Esophagus squamous epithelium (tissue), 4 donors: ENCODE measurements at regions not wholly inside any gene's neighbourhood (a gene's known extent, or its start where the extent isn't known, plus 50 kb on each side); places are given as distances from the start of the nearest gene placed in this dataset.

ENCODE experiments used
- POLR2A ChIP-seq, 4 donors: fragments of 450-650 bp; IDR thresholded peaks; one replicate each; pipeline ENCODE4 v1.6.1; 2017; ENCODE audit warnings: antibody characterized with exemption in 4 of 4, mild to moderate bottlenecking in 4 of 4, moderate library complexity in 3 of 4
- TF ChIP-seq, protein P1 (sequence below), 6 experiments: fragments of 450-650 bp in 4 of 6; fragments of 200-600 bp in 2 of 6; sonication (generic) in 2 of 6; IDR thresholded peaks; one replicate each; pipeline ENCODE4 v1.5.1; 2016 to 2019; ENCODE audit warnings: antibody characterized with exemption in 6 of 6, mild to moderate bottlenecking in 4 of 6, moderate library complexity in 4 of 6

DNA sequence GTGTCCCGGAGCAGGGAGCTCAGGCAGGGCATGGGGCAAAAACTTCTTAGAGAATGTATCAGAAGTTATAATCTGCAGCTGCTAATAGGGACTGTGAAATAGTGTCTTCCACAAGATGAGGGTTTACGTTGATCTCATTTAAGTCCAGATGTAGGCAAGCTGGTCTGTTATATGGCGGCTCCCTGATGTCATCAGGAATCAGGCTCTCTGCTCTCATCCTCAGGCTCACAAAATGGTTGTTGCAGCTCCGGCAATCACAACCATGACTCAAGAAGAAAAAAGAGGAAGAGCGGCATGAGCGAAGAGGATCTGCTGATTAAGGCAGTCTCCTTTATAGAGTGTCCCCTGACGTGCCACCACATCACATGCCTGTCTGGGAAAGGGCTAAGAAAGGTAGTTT is 191.3 kb downstream of the KLF5 start:
- TF ChIP-seq, protein P1, sequence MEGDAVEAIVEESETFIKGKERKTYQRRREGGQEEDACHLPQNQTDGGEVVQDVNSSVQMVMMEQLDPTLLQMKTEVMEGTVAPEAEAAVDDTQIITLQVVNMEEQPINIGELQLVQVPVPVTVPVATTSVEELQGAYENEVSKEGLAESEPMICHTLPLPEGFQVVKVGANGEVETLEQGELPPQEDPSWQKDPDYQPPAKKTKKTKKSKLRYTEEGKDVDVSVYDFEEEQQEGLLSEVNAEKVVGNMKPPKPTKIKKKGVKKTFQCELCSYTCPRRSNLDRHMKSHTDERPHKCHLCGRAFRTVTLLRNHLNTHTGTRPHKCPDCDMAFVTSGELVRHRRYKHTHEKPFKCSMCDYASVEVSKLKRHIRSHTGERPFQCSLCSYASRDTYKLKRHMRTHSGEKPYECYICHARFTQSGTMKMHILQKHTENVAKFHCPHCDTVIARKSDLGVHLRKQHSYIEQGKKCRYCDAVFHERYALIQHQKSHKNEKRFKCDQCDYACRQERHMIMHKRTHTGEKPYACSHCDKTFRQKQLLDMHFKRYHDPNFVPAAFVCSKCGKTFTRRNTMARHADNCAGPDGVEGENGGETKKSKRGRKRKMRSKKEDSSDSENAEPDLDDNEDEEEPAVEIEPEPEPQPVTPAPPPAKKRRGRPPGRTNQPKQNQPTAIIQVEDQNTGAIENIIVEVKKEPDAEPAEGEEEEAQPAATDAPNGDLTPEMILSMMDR (IDR thresholded peaks at IDR 0.05): no peak
- TF ChIP-seq POLR2A (IDR thresholded peaks at IDR 0.05): no peak
